ENCODE measurements at regions not wholly inside any gene's neighbourhood (a gene's known extent, or its start where the extent isn't known, plus 50 kb on each side); places are given as distances from the start of the nearest gene placed in this dataset.

- DNase-seq (ENCODE audit: extremely low spot score, insufficient read length, low read depth) (no peak), FAIRE-seq (no peak)
Observed at GRCh38 chr6:47936820-47937219, 155.0 kb downstream of the OPN5 start.

GRCh38 chr6:47934023-47934422 is 152.2 kb downstream of the OPN5 start:
- FAIRE-seq = no peak

GRCh38 chr6:47932575-47932974 is 150.7 kb downstream of the OPN5 start:
- DNase-seq (ENCODE audit: extremely low spot score, insufficient read length, low read depth) (no peak), FAIRE-seq (no peak)

More at GRCh38 chr6:47934023-47934422, 152.2 kb downstream of the OPN5 start:
- DNase-seq (ENCODE audit: extremely low spot score, insufficient read length, low read depth) = no peak

GRCh38 chr6:47924001-47924400 is 142.2 kb downstream of the OPN5 start:
- DNase-seq (ENCODE audit: extremely low spot score, insufficient read length, low read depth) (no peak), FAIRE-seq (no peak)

DNA sequence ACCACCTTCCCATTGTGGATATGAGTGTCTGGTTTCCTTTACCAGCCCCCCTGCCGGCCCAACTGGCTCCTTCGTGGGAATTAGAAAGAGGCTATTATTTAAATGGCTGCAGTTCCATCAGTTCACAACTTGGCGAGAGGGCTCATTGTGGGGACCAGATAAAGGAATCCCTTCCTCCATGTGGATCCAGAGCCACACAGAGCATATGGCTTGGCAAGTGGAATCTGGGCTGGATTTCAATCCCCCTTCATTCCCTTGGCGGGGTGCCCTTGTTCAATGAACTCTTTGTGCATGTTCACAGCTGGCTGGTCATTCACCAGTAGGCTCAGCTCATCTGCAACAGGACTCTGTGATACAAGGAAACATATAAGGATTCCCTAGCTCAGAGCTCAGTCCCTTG is 140.6 kb downstream of the OPN5 start:
- DNase-seq (ENCODE audit: extremely low spot score, insufficient read length, low read depth) (no peak), FAIRE-seq (no peak)

DNA sequence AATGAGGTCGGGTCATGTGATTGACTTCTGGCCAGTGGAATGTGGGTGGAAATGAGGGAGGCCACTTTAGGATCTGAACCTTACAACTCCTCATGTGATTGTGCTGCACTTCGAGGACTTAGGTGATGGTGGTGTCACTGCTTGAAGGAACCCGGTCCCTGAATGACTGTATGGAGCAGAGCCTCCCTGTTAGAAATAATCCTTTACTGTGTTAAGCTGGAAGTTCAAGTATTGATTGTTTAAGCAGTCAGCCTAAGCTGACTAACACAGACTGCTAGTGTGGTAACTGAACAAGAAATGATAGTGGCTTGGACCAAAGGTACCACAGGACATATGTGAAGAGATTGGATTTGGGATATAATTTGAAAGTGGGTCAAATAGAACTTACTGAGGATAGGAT is 138.0 kb downstream of the OPN5 start:
- no peak for DNase-seq (ENCODE audit: extremely low spot score, insufficient read length, low read depth)
- no peak for FAIRE-seq

- DNase-seq (ENCODE audit: extremely low spot score, insufficient read length, low read depth) (no peak), FAIRE-seq (no peak)
Observed at GRCh38 chr6:47917811-47918210, 136.0 kb downstream of the OPN5 start.

DNA sequence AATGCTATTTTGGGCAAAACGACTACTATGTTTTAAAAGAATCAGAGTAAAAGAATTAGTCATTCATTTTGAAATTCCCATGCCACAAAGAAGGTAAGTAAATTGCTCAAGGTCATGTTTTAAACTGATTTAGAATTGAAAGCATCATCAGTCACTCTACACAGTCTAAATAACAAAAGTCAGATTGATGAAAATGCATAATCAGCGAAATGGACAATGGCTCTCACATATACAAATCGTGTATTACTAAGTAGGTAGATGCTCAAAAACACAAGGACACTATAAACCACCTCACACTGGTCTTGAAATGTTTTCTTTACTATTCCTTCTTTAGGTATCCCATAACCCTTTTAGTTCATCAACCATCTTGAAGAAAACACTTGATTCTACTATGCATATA is 135.4 kb downstream of the OPN5 start:
- DNase-seq (ENCODE audit: extremely low spot score, insufficient read length, low read depth) (no peak), FAIRE-seq (no peak)

DNA sequence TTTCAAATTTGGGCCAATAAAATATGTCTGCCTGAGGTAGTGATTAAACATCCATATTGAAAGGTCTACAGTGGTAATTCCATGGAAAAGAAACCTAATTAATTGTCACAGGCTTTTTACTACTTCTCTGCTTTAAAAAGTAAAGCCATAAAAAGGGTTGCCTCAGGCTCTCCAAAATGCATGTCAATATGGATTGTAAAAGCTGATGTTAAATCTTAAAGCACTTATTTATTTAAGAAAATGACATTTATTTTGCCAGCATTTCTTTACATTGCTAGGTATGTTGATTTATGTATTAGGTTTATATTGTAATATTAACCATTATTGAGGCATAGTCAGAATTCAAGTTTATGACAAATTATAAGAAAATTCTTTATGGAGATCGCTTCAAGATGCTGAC is 133.2 kb downstream of the OPN5 start:
- FAIRE-seq (no peak), DNase-seq (ENCODE audit: extremely low spot score, insufficient read length, low read depth) (no peak)

DNA sequence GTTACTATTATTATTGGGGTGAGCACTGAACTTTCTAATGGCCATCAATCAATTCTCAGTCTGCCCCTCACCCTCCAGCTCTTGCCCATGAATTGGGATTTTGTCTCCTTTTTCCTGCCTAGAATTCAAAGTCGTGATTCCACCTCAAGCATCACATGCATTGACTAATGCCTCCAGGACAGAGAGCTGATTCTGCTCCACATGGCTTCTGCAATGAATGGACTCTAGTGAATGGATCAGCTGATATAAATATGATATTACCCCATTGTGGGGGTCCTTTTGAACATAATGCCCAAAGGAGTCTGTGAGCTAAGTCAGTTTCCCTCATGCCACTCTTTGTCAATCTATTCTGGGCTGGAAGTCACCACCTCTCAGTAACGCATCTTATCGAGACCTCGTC is 126.4 kb downstream of the OPN5 start:
- no peak for DNase-seq (ENCODE audit: extremely low spot score, insufficient read length, low read depth)
- FAIRE-seq = no peak

DNA sequence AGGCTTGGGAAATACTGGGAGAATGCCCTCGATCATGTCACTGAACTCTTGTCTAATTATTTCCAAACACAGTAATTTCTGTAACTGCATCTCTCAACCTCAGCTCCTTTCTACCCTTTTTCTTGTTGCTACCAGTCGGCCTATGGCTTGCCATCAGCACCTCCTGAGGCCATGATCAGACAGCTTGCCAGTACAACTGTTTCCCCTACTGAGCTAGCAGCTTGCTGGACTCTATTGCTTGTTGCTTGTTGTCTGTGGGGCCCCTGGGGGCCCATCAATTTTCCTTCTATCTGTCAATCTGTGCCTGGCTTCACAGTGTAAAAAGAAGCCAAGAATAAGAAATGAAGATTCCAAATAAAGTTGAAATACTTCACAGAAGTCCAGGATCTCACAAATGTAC is 123.9 kb downstream of the OPN5 start:
- no peak for DNase-seq (ENCODE audit: extremely low spot score, insufficient read length, low read depth)
- no peak for FAIRE-seq

GRCh38 chr6:47897247-47897646 is 115.4 kb downstream of the OPN5 start:
- DNase-seq (ENCODE audit: extremely low spot score, insufficient read length, low read depth) (no peak), FAIRE-seq (no peak)

DNA sequence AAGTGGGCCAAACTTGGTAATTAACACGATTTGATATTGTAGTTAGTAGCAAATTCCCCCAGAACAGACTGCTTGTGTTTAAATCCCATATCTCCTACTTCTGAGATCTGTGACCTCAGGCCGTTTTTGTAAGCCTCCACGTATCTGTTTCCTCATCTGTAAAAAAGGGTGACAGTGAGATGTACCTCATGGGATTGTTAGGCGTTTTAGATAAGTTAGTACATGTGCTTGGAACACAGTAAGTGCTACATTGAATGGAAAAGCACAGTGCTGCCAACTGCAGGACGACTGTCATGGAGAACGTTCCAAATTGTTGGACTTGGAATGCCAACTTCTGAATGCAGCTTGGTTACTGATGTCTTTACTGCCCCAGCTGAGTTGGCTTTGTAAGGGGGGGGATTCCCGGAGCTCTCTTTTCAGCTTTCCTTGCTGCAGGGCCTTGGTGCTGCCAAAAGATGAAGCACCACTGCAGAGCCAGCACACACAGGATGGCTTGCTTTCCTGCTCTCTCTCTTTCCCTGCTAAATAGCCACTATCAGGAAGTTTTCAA is 108.6 kb downstream of the OPN5 start:
- no peak for DNase-seq (ENCODE audit: extremely low spot score, insufficient read length, low read depth)
- FAIRE-seq = no peak

DNA sequence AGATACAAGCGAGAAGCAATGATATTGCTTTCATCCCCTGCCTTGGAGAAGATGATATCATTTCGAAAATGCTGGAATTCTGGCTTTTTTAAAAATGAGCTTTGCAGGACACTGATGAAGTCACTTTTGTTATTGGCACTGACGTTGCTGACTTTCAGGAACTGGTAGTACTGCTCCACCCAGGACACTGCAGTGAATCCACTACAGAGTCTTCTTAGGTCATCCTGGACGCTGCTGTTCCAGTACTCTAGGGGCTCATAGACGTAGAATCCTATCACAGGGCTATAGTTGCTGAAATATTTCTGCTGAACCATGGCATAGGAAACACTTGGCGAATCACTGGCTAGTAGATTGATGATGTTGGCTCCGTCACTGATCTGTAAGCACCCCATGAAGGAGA is 97.2 kb downstream of the OPN5 start:
- FAIRE-seq (no peak), DNase-seq (ENCODE audit: extremely low spot score, insufficient read length, low read depth) (no peak)
